Stimulated activated naive CD8-positive, alpha-beta T cell treated with anti-CD3 and anti-CD28 coated beads, Interleukin-15, Interleukin-2, amounts not matched to agents 100 U/mL and 50 U/mL, for 24 hours (primary cell): ENCODE measurements at regions not wholly inside any gene's neighbourhood (a gene's known extent, or its start where the extent isn't known, plus 50 kb on each side); places are given as distances from the start of the nearest gene placed in this dataset.
"Not testable (repeated sequence)": the region's sequence is repeated elsewhere in the genome, so short reads cannot be mapped to it uniquely, and the experiment has no call there.

Experiments
- ATAC-seq: fragments of 150-1000 bp; cut with Tn5 transposase; one replicate; pipeline ENCODE4 v1.10.0; 2021
- DNase-seq: peaks from one replicate; pipeline ENCODE4 v3.0.0; 2021

GRCh38 chr6:119880840-119881239, 531.3 kb upstream of the MAN1A1 start:
- DNase-seq (no peak), ATAC-seq (no peak)

DNA sequence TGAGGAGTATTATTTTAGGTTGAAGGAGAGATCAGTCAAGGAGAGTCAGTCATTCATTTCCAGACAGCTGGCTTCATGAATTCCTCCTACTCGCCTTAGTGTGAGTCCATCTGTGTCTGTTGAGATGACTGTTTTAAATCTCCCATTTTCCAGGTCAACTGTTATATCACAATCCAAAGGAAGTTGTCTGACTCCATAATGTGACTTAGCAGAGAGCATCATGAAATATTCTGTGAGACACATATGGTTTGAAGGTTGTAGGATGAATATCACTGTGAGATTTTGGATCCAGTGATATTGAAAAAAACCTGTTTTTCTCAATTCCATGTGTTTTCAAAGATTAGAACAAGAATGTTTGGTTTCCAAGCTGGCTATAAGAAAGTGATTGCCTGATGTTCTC, 530.2 kb upstream of the MAN1A1 start:
- DNase-seq (no peak), ATAC-seq (no peak)

GRCh38 chr6:119874381-119874780, 524.8 kb upstream of the MAN1A1 start:
- ATAC-seq (no peak), DNase-seq (no peak)

DNA sequence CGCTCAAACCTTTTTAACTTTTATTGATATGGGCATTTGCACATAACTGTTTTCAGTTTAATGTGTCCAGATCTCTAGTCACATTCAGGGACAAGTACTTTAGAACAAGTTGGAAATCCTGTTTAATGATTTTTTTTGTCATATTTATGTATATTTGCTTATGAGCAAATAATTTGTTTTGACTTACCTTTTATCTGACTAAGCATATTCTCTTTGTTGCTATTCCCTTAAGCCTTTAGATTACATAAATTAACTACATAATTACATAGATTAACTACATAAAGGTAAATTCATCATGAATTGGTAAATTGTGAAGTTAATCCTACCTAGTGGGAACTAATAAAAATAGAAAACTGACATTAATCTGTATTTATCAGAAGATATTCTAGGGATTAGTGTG, 523.5 kb upstream of the MAN1A1 start:
- ATAC-seq (no peak), DNase-seq (no peak)

- DNase-seq, result no peak
- no peak for ATAC-seq
These were observed 522.0 kb upstream of the MAN1A1 start for GRCh38 chr6:119871520-119871919.

DNA sequence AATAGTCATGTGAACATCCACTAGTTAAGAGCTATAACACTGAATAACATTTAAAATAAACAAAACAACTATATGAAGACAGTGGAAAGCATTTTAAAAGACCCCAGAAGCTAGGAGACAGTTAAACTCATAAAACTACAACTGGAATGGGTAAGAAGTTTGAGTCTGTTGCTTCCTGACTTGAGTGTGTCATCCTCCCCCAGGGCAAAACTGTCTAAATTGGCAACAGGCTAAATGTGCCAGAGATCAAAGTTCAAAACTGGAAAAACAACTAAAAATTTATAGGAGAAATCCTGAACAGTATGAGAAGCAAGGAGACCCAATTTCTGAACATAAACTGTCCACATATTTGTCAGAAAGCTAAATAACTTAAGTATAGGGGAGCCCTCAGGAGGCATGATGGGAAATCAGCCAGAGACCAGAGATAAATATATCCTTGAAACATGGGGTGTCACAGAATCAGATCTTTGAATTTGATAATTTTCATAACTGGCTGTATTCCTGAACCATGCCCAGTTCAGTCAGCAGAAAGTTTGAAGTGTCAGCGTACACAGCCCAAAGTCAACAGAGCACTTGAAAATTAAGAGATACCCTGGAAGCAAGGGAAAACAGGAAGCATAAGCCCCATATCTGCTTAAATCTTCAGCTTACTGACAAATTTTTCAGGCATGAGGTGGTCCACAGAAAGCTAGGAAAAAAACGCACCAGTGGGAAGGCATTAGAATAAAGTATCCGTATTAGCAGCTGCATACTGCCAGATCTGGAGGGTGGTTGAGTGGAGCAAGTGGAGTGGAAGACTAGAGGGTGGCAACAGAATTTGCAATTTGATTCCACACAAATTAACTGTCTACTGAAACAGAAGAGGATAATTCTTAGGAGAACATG, 516.1 kb upstream of the MAN1A1 start:
- ATAC-seq (no peak), DNase-seq (no peak)

DNA sequence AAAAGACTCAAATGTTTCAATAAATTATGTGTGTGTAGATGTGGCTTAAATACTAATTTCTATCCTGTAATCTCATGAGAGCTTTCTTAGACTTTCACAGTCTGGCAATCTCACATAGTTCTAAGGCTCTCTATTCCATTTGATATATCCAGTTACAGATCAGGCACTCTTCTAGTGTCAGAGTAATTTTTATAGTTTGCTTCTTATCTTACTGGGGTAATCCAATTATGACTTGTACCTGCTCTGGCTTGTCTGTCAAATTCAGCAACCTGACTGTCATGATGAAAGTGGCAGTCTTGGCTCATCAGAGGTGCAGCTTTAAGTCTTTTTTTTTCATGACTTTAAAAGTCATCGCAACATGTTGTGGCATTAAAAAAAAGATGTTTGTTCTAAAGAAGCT, 513.2 kb upstream of the MAN1A1 start:
- ATAC-seq, result no peak

DNA sequence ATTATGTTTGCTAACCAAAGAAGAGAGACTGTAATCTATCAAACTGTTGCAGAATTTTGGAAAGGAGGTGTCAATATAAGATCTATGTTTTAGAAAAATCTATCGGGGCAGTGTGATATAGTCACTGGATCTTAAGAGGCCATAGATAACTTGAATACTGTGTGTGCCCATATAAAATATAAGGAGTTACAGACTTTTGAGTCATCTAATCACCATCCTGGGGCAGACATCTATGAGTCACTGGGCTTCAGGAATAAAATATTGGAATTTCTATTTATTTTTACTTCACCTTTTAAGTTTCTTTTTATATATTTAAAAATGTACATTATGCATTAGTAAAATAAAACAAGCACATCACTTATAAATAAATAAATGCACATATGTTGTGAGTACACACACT, 509.3 kb upstream of the MAN1A1 start:
- ATAC-seq, result no peak

More for the DNA sequence above, 513.2 kb upstream of the MAN1A1 start:
- DNase-seq, result no peak

DNA sequence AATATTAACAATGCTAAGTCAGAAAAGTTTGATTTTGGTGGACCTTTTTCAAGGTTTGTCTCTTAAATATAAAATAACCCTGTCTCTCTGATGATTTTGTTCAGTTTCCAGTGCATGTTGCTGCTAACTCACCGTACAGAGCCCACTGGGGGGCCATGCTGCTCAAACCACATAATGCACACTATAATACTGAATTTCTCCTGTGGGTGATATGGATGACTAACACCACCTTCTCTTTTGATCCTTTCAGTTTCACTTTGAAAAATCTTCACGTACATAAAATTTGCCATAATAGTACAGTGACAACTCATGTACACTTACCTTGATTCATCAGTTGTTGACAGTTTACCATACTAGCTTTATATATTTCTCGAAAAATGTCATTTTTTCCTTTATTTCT, 506.6 kb upstream of the MAN1A1 start:
- ATAC-seq, result peak; percentile 96
- peak; percentile 9 for DNase-seq

More for the DNA sequence above, 509.3 kb upstream of the MAN1A1 start:
- no peak for DNase-seq

DNA sequence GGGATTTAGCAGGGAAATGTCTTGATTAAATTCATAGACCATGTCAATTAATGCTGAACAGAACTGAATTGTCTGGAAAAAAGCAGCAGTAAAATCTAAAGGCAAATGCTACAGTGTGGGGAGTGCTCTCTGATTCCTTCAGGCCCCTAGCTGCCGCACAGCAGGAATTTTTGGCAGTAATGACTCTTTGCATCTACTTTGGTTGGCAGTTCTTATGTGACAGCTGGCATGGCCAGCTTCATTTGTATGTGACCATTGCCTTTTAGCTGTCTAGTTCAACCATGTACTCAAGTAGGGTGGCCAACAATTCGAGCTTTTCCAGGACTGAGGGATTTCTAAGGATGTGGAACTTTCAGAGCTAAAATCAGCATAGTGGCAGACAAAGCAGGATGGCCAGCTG, 499.1 kb upstream of the MAN1A1 start:
- no peak for ATAC-seq
- DNase-seq, result no peak

DNA sequence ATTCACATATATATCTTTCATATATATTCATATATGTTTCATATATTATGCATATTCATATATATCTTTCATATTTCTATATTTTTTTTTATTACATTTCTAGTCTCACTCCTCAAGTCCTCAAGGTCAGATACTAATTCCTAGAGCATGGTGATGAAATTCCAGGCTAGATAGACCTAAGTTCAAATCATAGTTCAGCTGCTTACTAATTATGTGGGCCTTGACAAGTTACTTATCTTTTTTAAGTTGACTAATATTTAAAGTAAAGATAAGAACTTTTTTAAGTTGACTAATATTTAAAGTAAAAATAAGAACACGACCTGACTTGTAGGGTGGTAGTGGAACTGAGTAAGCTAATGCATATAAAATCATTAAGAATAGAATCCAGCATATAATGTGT, 495.6 kb upstream of the MAN1A1 start:
- DNase-seq, result no peak
- no peak for ATAC-seq

DNA sequence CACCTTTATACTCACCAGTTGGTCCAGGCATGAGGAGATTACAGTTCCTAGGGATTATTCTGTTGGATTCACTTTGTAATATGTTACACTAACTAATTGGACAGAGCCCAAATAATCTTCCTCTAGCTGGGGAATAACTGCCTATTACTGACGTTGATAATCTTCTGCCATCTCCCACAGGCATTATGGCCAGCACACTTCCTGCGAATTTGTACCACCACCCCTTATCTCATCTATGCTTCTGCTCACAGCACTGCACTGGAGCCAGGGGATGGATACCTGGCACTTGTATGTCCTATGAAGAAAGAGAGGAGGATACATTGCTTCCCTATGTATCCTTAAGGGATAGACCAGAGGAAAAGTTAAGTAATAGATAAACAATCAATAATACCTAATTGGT, 494.8 kb upstream of the MAN1A1 start:
- ATAC-seq (no peak), DNase-seq (no peak)

- no peak for DNase-seq
- ATAC-seq, result no peak
These were observed 492.6 kb upstream of the MAN1A1 start for GRCh38 chr6:119842191-119842590.

- DNase-seq (no peak), ATAC-seq (no peak)
These were observed 488.5 kb upstream of the MAN1A1 start for GRCh38 chr6:119838043-119838442.

GRCh38 chr6:119834418-119834817, 484.9 kb upstream of the MAN1A1 start:
- DNase-seq, result no peak
- ATAC-seq, result no peak

GRCh38 chr6:119832411-119832810, 482.9 kb upstream of the MAN1A1 start:
- ATAC-seq (no peak), DNase-seq (no peak)

- no peak for ATAC-seq
- DNase-seq, result no peak
These were observed 481.1 kb upstream of the MAN1A1 start for GRCh38 chr6:119830494-119831295.

DNA sequence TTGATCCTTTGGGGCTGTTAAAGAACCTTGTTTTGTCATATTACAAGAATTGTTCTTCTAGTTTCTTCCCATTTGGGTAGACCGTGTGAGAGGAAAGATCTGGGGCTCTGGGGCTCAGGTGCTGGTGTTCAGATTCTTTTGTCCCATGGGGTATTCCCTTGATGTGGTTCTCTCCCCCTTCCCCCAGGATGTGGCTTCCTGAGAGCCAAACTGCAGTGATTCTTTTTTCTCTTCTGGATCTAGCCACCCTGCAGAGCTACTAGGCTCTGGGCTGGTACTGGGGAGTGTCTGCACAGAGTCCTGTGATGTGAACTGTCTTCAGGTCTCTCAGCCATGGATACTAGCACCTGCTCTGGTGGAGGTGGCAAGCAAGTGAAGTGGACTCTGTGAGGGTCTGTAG, 480.5 kb upstream of the MAN1A1 start:
- ATAC-seq (no peak), DNase-seq (no peak)

- ATAC-seq, DNase-seq: not testable (repeated sequence)
These were observed 479.9 kb upstream of the MAN1A1 start for GRCh38 chr6:119829499-119829898.

GRCh38 chr6:119829006-119829405, 479.4 kb upstream of the MAN1A1 start:
- no peak for ATAC-seq

DNA sequence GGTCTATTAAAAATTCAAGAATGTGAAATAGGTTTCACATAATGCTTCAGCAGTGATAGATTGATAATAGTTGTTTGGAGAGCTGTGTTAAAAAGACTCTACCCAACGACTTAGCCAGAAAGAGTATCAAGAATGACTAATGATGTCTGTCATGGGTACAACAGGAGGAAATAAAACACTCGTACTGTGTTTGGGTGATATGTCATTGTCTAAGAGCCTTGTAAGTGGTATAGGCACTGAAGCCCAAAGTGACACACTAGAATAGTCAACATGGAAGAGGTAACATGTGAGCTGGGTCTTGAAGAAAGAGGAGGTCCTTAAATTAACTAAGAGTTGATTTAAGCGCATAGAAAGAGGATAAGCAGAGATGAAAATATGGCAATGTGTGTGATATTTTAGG, 471.8 kb upstream of the MAN1A1 start:
- no peak for ATAC-seq
- DNase-seq, result no peak

More at GRCh38 chr6:119829006-119829405, 479.4 kb upstream of the MAN1A1 start:
- no peak for DNase-seq

GRCh38 chr6:119818876-119819275, 469.3 kb upstream of the MAN1A1 start:
- ATAC-seq (no peak), DNase-seq (no peak)
